CD4-positive, alpha-beta memory T cell (primary cell): ENCODE measurements at regions not wholly inside any gene's neighbourhood (a gene's known extent, or its start where the extent isn't known, plus 50 kb on each side); places are given as distances from the start of the nearest gene placed in this dataset.
"Not testable (repeated sequence)": the region's sequence is repeated elsewhere in the genome, so short reads cannot be mapped to it uniquely, and the experiment has no call there.

Experiments
- CTCF ChIA-PET: fragments of 350-600 bp; sonication (Branson Sonifier 250); formaldehyde crosslinking; loops from one replicate; lab custom pipeline; 2021; ENCODE audit warnings: inconsistent platforms; ENCODE audit not compliant: partially characterized antibody; lab: Charles Lee
- POLR2A ChIA-PET: fragments of 350-600 bp; sonication (Branson Sonifier 250); formaldehyde crosslinking; loops from one replicate; lab custom pipeline; 2021; ENCODE audit not compliant: partially characterized antibody; lab: Charles Lee
- DNase-seq, 5 donors: peaks; one replicate each; pipeline versions ENCODE4 v3.0.0 to v3.0.0-alpha.2; 2020 to 2022; ENCODE audit warnings: mixed read lengths in 1 of 5
- H3K27ac ChIP-seq: one replicate; pipeline ENCODE4 v1.7.0; 2013; ENCODE audit warnings: low read depth, low read length
- H3K27me3 ChIP-seq: 2 replicates; pipeline ENCODE4 v1.7.0; 2013; ENCODE audit warnings: mild to moderate bottlenecking, low read length, moderate library complexity; ENCODE audit not compliant: insufficient read depth
- H3K36me3 ChIP-seq: 2 replicates; pipeline ENCODE4 v1.7.0; 2013; ENCODE audit warnings: mild to moderate bottlenecking, low read length, moderate library complexity; ENCODE audit not compliant: insufficient read depth
- H3K4me1 ChIP-seq: 2 replicates; pipeline ENCODE4 v1.7.0; 2013; ENCODE audit warnings: mild to moderate bottlenecking, low read length, moderate library complexity; ENCODE audit not compliant: insufficient read depth
- H3K4me3 ChIP-seq, 2 donors: one replicate each; pipeline ENCODE4 v1.7.0; 2013; ENCODE audit warnings: low read length in 2 of 2, mild to moderate bottlenecking in 1 of 2
- H3K9me3 ChIP-seq, 2 donors: one replicate each; pipeline ENCODE4 v1.7.0; 2013; ENCODE audit warnings: low read length in 2 of 2, control low read depth in 1 of 2; ENCODE audit not compliant: control insufficient read depth in 1 of 2
- H3K27ac Mint-ChIP-seq, 7 donors: one replicate each; pipeline ENCODE4 v1.8.0; 2020 to 2021; ENCODE audit warnings: mixed read lengths in 7 of 7, mild to moderate bottlenecking in 6 of 7, inconsistent platforms in 3 of 7, moderate library complexity in 3 of 7
- H3K27me3 Mint-ChIP-seq, 2 donors: one replicate each; pipeline ENCODE4 v1.8.0; 2020 to 2021; ENCODE audit warnings: mixed read lengths in 2 of 2
- H3K36me3 Mint-ChIP-seq, 2 donors: one replicate each; pipeline ENCODE4 v1.8.0; 2020 to 2021; ENCODE audit warnings: mixed read lengths in 2 of 2, inconsistent platforms in 1 of 2, mild to moderate bottlenecking in 1 of 2
- H3K4me1 Mint-ChIP-seq, 4 donors: one replicate each; pipeline ENCODE4 v1.8.0; 2020 to 2021; ENCODE audit warnings: mixed read lengths in 4 of 4, mild to moderate bottlenecking in 1 of 4
- H3K4me3 Mint-ChIP-seq, 8 donors: one replicate each; pipeline ENCODE4 v1.8.0; 2020 to 2021; ENCODE audit warnings: mixed read lengths in 8 of 8, mild to moderate bottlenecking in 7 of 8, moderate library complexity in 6 of 8, inconsistent platforms in 3 of 8
- H3K9me3 Mint-ChIP-seq, 8 donors: one replicate each; pipeline ENCODE4 v1.8.0; 2020 to 2021; ENCODE audit warnings: mixed read lengths in 8 of 8, mild to moderate bottlenecking in 5 of 8, inconsistent platforms in 3 of 8, moderate library complexity in 1 of 8
- intact Hi-C: fragments of 100-400 bp; cut with micrococcal nuclease; formaldehyde crosslinking; loops from one replicate; pipeline ENCODE4 v1.15.1; 2023

GRCh38 chr4:86451560-86452330, 91.9 kb upstream of the MAPK10 start:
- ChIA-PET POLR2A (no interaction called here), CTCF (no interaction called here)
- Mint-ChIP-seq H3K9me3 (peaks cover 0 to 4% (median 0%) of the 10 kb centered on the region in 8 donors), H3K27me3 (peaks cover 10 to 16% of the 10 kb centered on the region in 2 donors), H3K4me1 (no peaks in the 10 kb centered on the region), H3K36me3 (no peaks in the 10 kb centered on the region), H3K27ac (no peak overlapping the region), H3K4me3 (no peak overlapping the region)
- H3K9me3 ChIP-seq = no peaks in the 10 kb centered on the region
- H3K4me3 ChIP-seq = no peak overlapping the region
- no peak for DNase-seq
- no peaks in the 10 kb centered on the region for H3K4me1 ChIP-seq
- intact Hi-C loops = no loop called here
- no peaks in the 10 kb centered on the region for H3K36me3 ChIP-seq
- no peak overlapping the region for H3K27ac ChIP-seq
- peaks cover 4% of the 10 kb centered on the region for H3K27me3 ChIP-seq

GRCh38 chr4:86452422-86452891, 92.6 kb upstream of the MAPK10 start:
- Mint-ChIP-seq H3K4me3 (no peak overlapping the region), H3K4me1 (no peaks in the 10 kb centered on the region), H3K36me3 (no peaks in the 10 kb centered on the region), H3K9me3 (peaks cover 0 to 5% (median 0%) of the 10 kb centered on the region in 8 donors), H3K27me3 (peaks cover 11 to 16% of the 10 kb centered on the region in 2 donors), H3K27ac (no peak overlapping the region)
- no peak for DNase-seq
- CTCF ChIA-PET = no interaction called here
- Histone ChIP-seq H3K9me3 (no peaks in the 10 kb centered on the region), H3K4me3 (no peak overlapping the region), H3K36me3 (no peaks in the 10 kb centered on the region), H3K4me1 (no peaks in the 10 kb centered on the region), H3K27ac (no peak overlapping the region), H3K27me3 (peaks cover 4% of the 10 kb centered on the region)
- POLR2A ChIA-PET = no interaction called here
- intact Hi-C loops = no loop called here

- intact Hi-C loops = no loop called here
- H3K9me3 ChIP-seq = no peaks in the 10 kb centered on the region
- Mint-ChIP-seq H3K36me3 (no peaks in the 10 kb centered on the region), H3K4me1 (no peaks in the 10 kb centered on the region), H3K27me3 (peaks cover 11 to 16% of the 10 kb centered on the region in 2 donors), H3K9me3 (peaks cover 0 to 5% (median 0%) of the 10 kb centered on the region in 8 donors), H3K27ac (no peak overlapping the region), H3K4me3 (no peak overlapping the region)
- no peaks in the 10 kb centered on the region for H3K36me3 ChIP-seq
- ChIA-PET POLR2A (no interaction called here), CTCF (no interaction called here)
- H3K27ac ChIP-seq = no peak overlapping the region
- no peak overlapping the region for H3K4me3 ChIP-seq
- H3K27me3 ChIP-seq = peaks cover 4% of the 10 kb centered on the region
- DNase-seq = no peak
- H3K4me1 ChIP-seq = no peaks in the 10 kb centered on the region
Observed at GRCh38 chr4:86452924-86453531, 93.2 kb upstream of the MAPK10 start.

GRCh38 chr4:86453611-86454072, 93.8 kb upstream of the MAPK10 start:
- intact Hi-C loops, H3K27ac Mint-ChIP-seq, H3K36me3 ChIP-seq, H3K27ac ChIP-seq, POLR2A ChIA-PET, H3K4me1 Mint-ChIP-seq, DNase-seq, CTCF ChIA-PET, H3K27me3 ChIP-seq, H3K4me3 ChIP-seq, H3K4me3 Mint-ChIP-seq, H3K4me1 ChIP-seq, H3K9me3 ChIP-seq, H3K36me3 Mint-ChIP-seq, H3K9me3 Mint-ChIP-seq: not testable (repeated sequence)
- peaks cover 11 to 16% of the 10 kb centered on the region in 2 donors for H3K27me3 Mint-ChIP-seq

GRCh38 chr4:86461849-86462248, 102.0 kb upstream of the MAPK10 start:
- intact Hi-C loops = no loop called here
- Mint-ChIP-seq H3K27ac (no peak overlapping the region), H3K4me3 (no peak overlapping the region), H3K27me3 (peaks cover 4 to 5% of the 10 kb centered on the region in 2 donors), H3K9me3 (peaks cover 2 to 18% (median 10%) of the 10 kb centered on the region in 8 donors), H3K36me3 (no peaks in the 10 kb centered on the region), H3K4me1 (no peaks in the 10 kb centered on the region)
- Histone ChIP-seq H3K9me3 (no peaks in the 10 kb centered on the region), H3K27me3 (no peaks in the 10 kb centered on the region), H3K36me3 (no peaks in the 10 kb centered on the region), H3K4me3 (no peak overlapping the region), H3K27ac (no peak overlapping the region), H3K4me1 (no peaks in the 10 kb centered on the region)
- POLR2A ChIA-PET = no interaction called here
- no peak for DNase-seq
- CTCF ChIA-PET = interaction anchor here (1.1 kb wide), 1 partner anchor 34 kb away, joined by 3 read pairs; no protein-coding TSS in a partner anchor

- no peaks in the 10 kb centered on the region for H3K9me3 Mint-ChIP-seq
- CTCF ChIA-PET = interaction anchor here (1.7 kb wide), 1 partner anchor 26 kb away, joined by 4 read pairs; no protein-coding TSS in a partner anchor
Observed at GRCh38 chr4:86472377-86473019, 112.6 kb upstream of the MAPK10 start.

GRCh38 chr4:86478151-86478550, 116.0 kb upstream of the PTPN13 start:
- intact Hi-C loops, H3K9me3 Mint-ChIP-seq, H3K27me3 Mint-ChIP-seq, DNase-seq, H3K4me1 Mint-ChIP-seq, H3K27me3 ChIP-seq, POLR2A ChIA-PET, H3K4me3 ChIP-seq, H3K27ac Mint-ChIP-seq, H3K36me3 ChIP-seq, H3K4me1 ChIP-seq, H3K4me3 Mint-ChIP-seq, H3K9me3 ChIP-seq, CTCF ChIA-PET, H3K27ac ChIP-seq, H3K36me3 Mint-ChIP-seq: not testable (repeated sequence)

More at GRCh38 chr4:86472377-86473019, 112.6 kb upstream of the MAPK10 start:
- POLR2A ChIA-PET = no interaction called here
- intact Hi-C loops = no loop called here
- DNase-seq = no peak
- Mint-ChIP-seq H3K36me3 (no peaks in the 10 kb centered on the region), H3K4me1 (no peaks in the 10 kb centered on the region), H3K27ac (no peak overlapping the region), H3K4me3 (no peak overlapping the region), H3K27me3 (peaks cover 0 to 1% of the 10 kb centered on the region in 2 donors)
- Histone ChIP-seq H3K9me3 (no peaks in the 10 kb centered on the region), H3K4me3 (no peak overlapping the region), H3K36me3 (no peaks in the 10 kb centered on the region), H3K4me1 (no peaks in the 10 kb centered on the region), H3K27ac (no peak overlapping the region), H3K27me3 (no peaks in the 10 kb centered on the region)
